ENCODE measurements at regions not wholly inside any gene's neighbourhood (a gene's known extent, or its start where the extent isn't known, plus 50 kb on each side); places are given as distances from the start of the nearest gene placed in this dataset.

GRCh38 chr2:128374711-128375413 lies 56.2 kb upstream of the HS6ST1 start:
- DNase-seq = peak; percentile 64
- Histone ChIP-seq H3K4me3 (ENCODE audit: low read depth in 2 of 2, low read length in 1 of 2) (no peak overlapping the region), H3K36me3 (replicated peaks in 1 of 2; ENCODE audit: control insufficient read depth in 1 of 2, insufficient read depth in 2 of 2, low read length in 1 of 2) (no peaks in the 10 kb centered on the region), H3K9ac (no peak overlapping the region), H2AFZ (ENCODE audit: low read depth) (no peak overlapping the region; the same call in 1 of the 2 replicates), H3K9me2 (no peaks in the 10 kb centered on the region), H3K4me2 (no peak overlapping the region), H4K20me1 (ENCODE audit: insufficient read depth) (no peaks in the 10 kb centered on the region), H3K9me3 (no peaks in the 10 kb centered on the region), H3K79me2 (ENCODE audit: insufficient read depth) (no peaks in the 10 kb centered on the region), H3K27me3 (ENCODE audit: insufficient read depth) (no peaks in the 10 kb centered on the region), H3F3A (replicated peaks; ENCODE audit: insufficient read depth) (no peaks in the 10 kb centered on the region), H3K4me1 (ENCODE audit: control insufficient read depth in 1 of 2, insufficient read depth in 2 of 2, low read depth in 1 of 2, low read length in 1 of 2) (peaks cover 0 to 35% of the 10 kb centered on the region in 2 experiments; a peak in 1 of 4 replicates), H3K27ac (ENCODE audit: low read depth in 2 of 2, low read length in 1 of 2) (no peak overlapping the region)
- POLR2A ChIA-PET = interaction anchor here (1.5 kb wide), 1 partner anchor 8 kb away, joined by 5 read pairs; no protein-coding TSS in a partner anchor
- CTCF ChIA-PET = interaction anchor here (1.3 to 1.7 kb wide), 3 partner anchors 8 to 13 kb away, joined by 3 to 5 read pairs (median 4); no protein-coding TSS in a partner anchor
- WGBS (ENCODE audit: low lambda C conversion rate) = 74% methylated on average over 18 of the region's 19 CpGs
- TF ChIP-seq FOXM1 (IDR thresholded peaks at IDR 0.05; ENCODE audit: low read depth) = no peak
- TF ChIP-seq IRF3 (IDR thresholded peaks at IDR 0.05; ENCODE audit: low read depth, low read length) = no peak
- no peak for TF ChIP-seq JUND (IDR thresholded peaks at IDR 0.05)
- TF ChIP-seq USF2 (IDR thresholded peaks at IDR 0.05; ENCODE audit: borderline replicate concordance, low read depth, low read length) = no peak
- TF ChIP-seq ELF1 (IDR thresholded peaks at IDR 0.05) = no peak
- no peak for TF ChIP-seq SIN3A (IDR thresholded peaks at IDR 0.05; ENCODE audit: borderline replicate concordance, low read depth, low read length)
- TF ChIP-seq GATA2 (CRISPR knock-in tag; IDR thresholded peaks at IDR 0.05) = no peak

GRCh38 chr2:128375454-128375853 lies 56.8 kb upstream of the HS6ST1 start:
- Histone ChIP-seq H3K9me3 (no peaks in the 10 kb centered on the region), H3F3A (replicated peaks; ENCODE audit: insufficient read depth) (no peaks in the 10 kb centered on the region), H3K9ac (no peak overlapping the region), H3K4me1 (ENCODE audit: control insufficient read depth in 1 of 2, insufficient read depth in 2 of 2, low read depth in 1 of 2, low read length in 1 of 2) (peaks cover 0 to 40% of the 10 kb centered on the region in 2 experiments; a peak in 1 of 4 replicates), H3K36me3 (replicated peaks in 1 of 2; ENCODE audit: control insufficient read depth in 1 of 2, insufficient read depth in 2 of 2, low read length in 1 of 2) (no peaks in the 10 kb centered on the region), H3K79me2 (ENCODE audit: insufficient read depth) (no peaks in the 10 kb centered on the region), H3K27ac (ENCODE audit: low read depth in 2 of 2, low read length in 1 of 2) (peak overlapping the region in 1 of 2 experiments; percentile 71; a peak in 2 of 4 replicates), H3K4me2 (no peak overlapping the region), H3K9me2 (no peaks in the 10 kb centered on the region), H3K27me3 (ENCODE audit: insufficient read depth) (no peaks in the 10 kb centered on the region), H4K20me1 (ENCODE audit: insufficient read depth) (no peaks in the 10 kb centered on the region), H2AFZ (ENCODE audit: low read depth) (no peak overlapping the region; the same call in 1 of the 2 replicates), H3K4me3 (ENCODE audit: low read depth in 2 of 2, low read length in 1 of 2) (no peak overlapping the region)
- DNase-seq = peak; percentile 67
- whole genome bisulfite sequencing (ENCODE audit: low lambda C conversion rate) = 53% methylated on average over 6 of the region's 7 CpGs
- ChIA-PET POLR2A (interaction anchor here (1.5 kb wide), 1 partner anchor 9 kb away, joined by 5 read pairs; no protein-coding TSS in a partner anchor), CTCF (interaction anchor here (1.3 to 1.7 kb wide), 3 partner anchors 9 to 12 kb away, joined by 3 to 5 read pairs (median 4); no protein-coding TSS in a partner anchor)
- TF ChIP-seq SMC3 (IDR thresholded peaks at IDR 0.05; ENCODE audit: low read depth, low read length) (no peak), EZH2phosphoT487 (IDR thresholded peaks at IDR 0.05; ENCODE audit: borderline replicate concordance, low read depth) (no peak), TAF1 (IDR thresholded peaks at IDR 0.05; ENCODE audit: borderline replicate concordance, low read depth, low read length) (no peak), RCOR1 (IDR thresholded peaks at IDR 0.05; ENCODE audit: low read length) (no peak), CTCF (IDR thresholded peaks at IDR 0.05) (no peak), RXRA (IDR thresholded peaks at IDR 0.05; ENCODE audit: borderline replicate concordance, low read depth) (no peak), ZBTB33 (IDR thresholded peaks at IDR 0.05; ENCODE audit: borderline replicate concordance, low read depth) (no peak), MXI1 (IDR thresholded peaks at IDR 0.05; ENCODE audit: low read depth, low read length) (no peak), YY1 (IDR thresholded peaks at IDR 0.05; ENCODE audit: low read depth) (no peak), REST (IDR thresholded peaks at IDR 0.05; ENCODE audit: low read depth, low read length) (no peak)

Measured in SK-N-SH (cell line).